A549 (cell line): ENCODE measurements at regions not wholly inside any gene's neighbourhood (a gene's known extent, or its start where the extent isn't known, plus 50 kb on each side); places are given as distances from the start of the nearest gene placed in this dataset.

Experiments
- ATAC-seq, 2 experiments: fragments of 200-7000 bp in 1 of 2; fragments of >200 bp in 1 of 2; cut with Nextera tagmentation in 1 of 2; cut with Tn5 transposase in 1 of 2; 3 replicates each; pipeline versions ENCODE4 v1.8.0 to v1.9.1; 2018 to 2020; ENCODE audit warnings: mild to moderate bottlenecking in 1 of 2, moderate library complexity in 1 of 2
- CTCF ChIA-PET: fragments of 300-600 bp; sonication (Branson Sonifier 250); formaldehyde crosslinking; extraction: SDS; loops from one replicate; lab custom pipeline; 2021; ENCODE audit warnings: antibody characterized with exemption, inconsistent platforms; lab: Yijun Ruan, JAX
- POLR2A ChIA-PET: fragments of 350-600 bp; formaldehyde crosslinking; extraction: SDS; loops from one replicate; lab custom pipeline; 2021; ENCODE audit warnings: antibody characterized with exemption, inconsistent platforms; lab: Yijun Ruan, JAX
- DNase-seq, 2 experiments: peaks; one replicate each; pipeline versions ENCODE4 v3.0.0 to v3.0.0-alpha.2; 2011 to 2016; ENCODE audit warnings: low read depth in 1 of 2, low spot score in 1 of 2
- FAIRE-seq: peaks from 2 replicates; lab custom pipeline; 2011; peaks lifted over from hg19 to GRCh38; lab: Jason Lieb, UNC
- H3K27ac ChIP-seq, 2 experiments: fragments of >200 bp; sonication (Bioruptor Twin); formaldehyde crosslinking; 3 replicates each; pipeline ENCODE4 v1.5.1; 2016 to 2017
- H3K4me1 ChIP-seq: fragments of >200 bp; sonication (Bioruptor Twin); formaldehyde crosslinking; 3 replicates; pipeline ENCODE4 v1.6.1; 2016
- H3K4me2 ChIP-seq: fragments of >200 bp; sonication (Bioruptor Twin); formaldehyde crosslinking; 3 replicates; pipeline ENCODE4 v1.6.1; 2016
- H3K4me3 ChIP-seq: fragments of >200 bp; sonication (Bioruptor Twin); formaldehyde crosslinking; 3 replicates; pipeline ENCODE4 v1.5.1; 2016
- H3K9me3 ChIP-seq: fragments of >200 bp; sonication (Bioruptor Twin); formaldehyde crosslinking; 3 replicates; pipeline ENCODE4 v1.6.1; 2016
- BCL3 ChIP-seq: fragments of >200 bp; sonication (Bioruptor Twin); formaldehyde crosslinking; IDR thresholded peaks from 3 replicates; pipeline ENCODE4 v1.6.1; 2016
- BHLHE40 ChIP-seq: IDR thresholded peaks from 2 replicates; pipeline ENCODE4 v1.6.1; 2012; ENCODE audit warnings: low read depth, low read length, inconsistent platforms
- CBX2 ChIP-seq: fragments of 200-600 bp; sonication (generic); IDR thresholded peaks from 2 replicates; pipeline ENCODE4 v1.6.1; 2016; ENCODE audit warnings: low read depth, mild to moderate bottlenecking, borderline replicate concordance
- CEBPB ChIP-seq, 2 experiments: fragments of >200 bp in 1 of 2; sonication (Bioruptor Twin) in 1 of 2; formaldehyde crosslinking in 1 of 2; IDR thresholded peaks; 2 replicates each; pipeline ENCODE4 v1.6.1; 2012 to 2016
- CHD4 ChIP-seq: fragments of 200-600 bp; sonication (generic); IDR thresholded peaks from 2 replicates; pipeline ENCODE4 v1.6.1; 2016; ENCODE audit warnings: antibody characterized with exemption, mild to moderate bottlenecking, borderline replicate concordance
- CTCF ChIP-seq: fragments of >200 bp; sonication (Bioruptor Twin); formaldehyde crosslinking; IDR thresholded peaks from 3 replicates; pipeline ENCODE4 v1.5.1; 2016
- EHMT2 ChIP-seq: fragments of 200-600 bp; sonication (generic); IDR thresholded peaks from 2 replicates; pipeline ENCODE4 v1.6.1; 2016; ENCODE audit warnings: antibody characterized with exemption, low read depth, mild to moderate bottlenecking, moderate library complexity
- EP300 ChIP-seq, 2 experiments: fragments of >200 bp; sonication (Bioruptor Twin); formaldehyde crosslinking; IDR thresholded peaks; 2 replicates in 1 of 2; 3 replicates in 1 of 2; pipeline ENCODE4 v1.6.1; 2016 to 2017
- FOSL2 ChIP-seq, 2 experiments: fragments of 450-650 bp in 1 of 2; fragments of >200 bp in 1 of 2; sonication (Bioruptor Twin) in 1 of 2; formaldehyde crosslinking; IDR thresholded peaks; 2 replicates each; pipeline versions ENCODE4 v1.5.0 to v1.6.1; 2016 to 2020; ENCODE audit warnings: mild to moderate bottlenecking in 1 of 2, moderate library complexity in 1 of 2
- GATA3 ChIP-seq: IDR thresholded peaks from 2 replicates; pipeline ENCODE4 v1.6.1; 2012; ENCODE audit warnings: borderline replicate concordance
- HDAC2 ChIP-seq: fragments of 200-600 bp; sonication (generic); IDR thresholded peaks from 2 replicates; pipeline ENCODE4 v1.6.1; 2016
- HMGXB4 ChIP-seq: fragments of 250-450 bp; sonication (Bioruptor Pico); IDR thresholded peaks from 2 replicates; pipeline ENCODE4 v1.5.0; 2021; ENCODE audit warnings: mild to moderate bottlenecking, moderate library complexity, borderline replicate concordance
- JUN ChIP-seq, 2 experiments: fragments of >200 bp; sonication (Bioruptor Twin); formaldehyde crosslinking; IDR thresholded peaks; 2 replicates in 1 of 2; 3 replicates in 1 of 2; pipeline ENCODE4 v1.6.1; 2016 to 2017
- PHF8 ChIP-seq: fragments of 200-600 bp; sonication (generic); IDR thresholded peaks from 2 replicates; pipeline ENCODE4 v1.6.1; 2016; ENCODE audit warnings: low read depth, mild to moderate bottlenecking, antibody characterized with exemption, moderate library complexity, borderline replicate concordance
- RARB ChIP-seq: fragments of 250-450 bp; sonication (Bioruptor Pico); IDR thresholded peaks from 2 replicates; pipeline ENCODE4 v1.8.0; 2021; ENCODE audit warnings: mild to moderate bottlenecking, moderate library complexity
- RCOR1 ChIP-seq: fragments of 150-350 bp; IDR thresholded peaks from 2 replicates; pipeline ENCODE4 v1.6.1; 2014; ENCODE audit warnings: antibody characterized with exemption, low read length, low read depth
- RFX5 ChIP-seq: fragments of 450-650 bp; IDR thresholded peaks from 2 replicates; pipeline ENCODE4 v1.7.1; 2014; ENCODE audit warnings: antibody characterized with exemption, mild to moderate bottlenecking, moderate library complexity
- SMC3 ChIP-seq: fragments of >200 bp; sonication (Bioruptor Twin); formaldehyde crosslinking; IDR thresholded peaks from 3 replicates; pipeline ENCODE4 v1.6.1; 2018; ENCODE audit warnings: inconsistent platforms
- TP53 ChIP-seq: fragments of 250-450 bp; sonication (Bioruptor Pico); IDR thresholded peaks from 2 replicates; pipeline ENCODE4 v1.5.0; 2021; ENCODE audit warnings: mild to moderate bottlenecking, moderate library complexity
- USF2 ChIP-seq: fragments of 450-650 bp; IDR thresholded peaks from 2 replicates; pipeline ENCODE4 v1.6.1; 2014; ENCODE audit warnings: antibody characterized with exemption
- WGBS: methylation state at CpG from one replicate; pipeline ENCODE4 v1.1.6; 2017; ENCODE audit errors: missing lambda C conversion rate; 5-methylcytosine and 5-hydroxymethylcytosine counted together
- TF ChIP-seq, protein P1 (sequence below): fragments of >200 bp; sonication (Bioruptor Twin); formaldehyde crosslinking; IDR thresholded peaks from 2 replicates; pipeline ENCODE4 v1.6.1; 2016

- no peak for FAIRE-seq
- H3K4me3 ChIP-seq: no peak overlapping the region
- ChIA-PET POLR2A (no interaction called here), CTCF (interaction anchor here (0.8 kb wide), 1 partner anchor 43 kb away, joined by 3 read pairs; no protein-coding TSS in a partner anchor)
- ATAC-seq: no peak
- H3K9me3 ChIP-seq: no peaks in the 10 kb centered on the region; the same call in 2 of the 3 replicates
- H3K4me1 ChIP-seq: no peaks in the 10 kb centered on the region
- H3K27ac ChIP-seq: no peak overlapping the region
- no peak for DNase-seq
- TF ChIP-seq HDAC2: no peak
- TF ChIP-seq CBX2: no peak
- TF ChIP-seq HMGXB4 (CRISPR knock-in tag): no peak
- no peak for TF ChIP-seq PHF8
- TF ChIP-seq EHMT2: no peak
- TF ChIP-seq RCOR1: no peak
- no peak for TF ChIP-seq JUN (IDR thresholded peaks at IDR 0.05)
- TF ChIP-seq CTCF: no peak
- H3K4me2 ChIP-seq: no peak overlapping the region
- WGBS: 37% methylated on average over 7 of the region's 7 CpGs
These were observed 179.3 kb upstream of the MGAT5 start for GRCh38 chr2:134074619-134075018.

GRCh38 chr2:134075204-134075603, 178.7 kb upstream of the MGAT5 start:
- no peak for ATAC-seq
- Histone ChIP-seq H3K4me3 (no peak overlapping the region), H3K9me3 (no peaks in the 10 kb centered on the region)
- DNase-seq: no peak
- 56% methylated on average over 4 of the region's 4 CpGs for WGBS
- no peak for TF ChIP-seq CEBPB (IDR thresholded peaks at IDR 0.05)
- TF ChIP-seq, protein P1, sequence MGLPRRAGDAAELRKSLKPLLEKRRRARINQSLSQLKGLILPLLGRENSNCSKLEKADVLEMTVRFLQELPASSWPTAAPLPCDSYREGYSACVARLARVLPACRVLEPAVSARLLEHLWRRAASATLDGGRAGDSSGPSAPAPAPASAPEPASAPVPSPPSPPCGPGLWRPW: no peak
- TF ChIP-seq USF2: no peak
- no peak for TF ChIP-seq RFX5
- no peak for TF ChIP-seq RARB (CRISPR knock-in tag)
- no peak for TF ChIP-seq EHMT2
- no peak for TF ChIP-seq BHLHE40
- no peak for TF ChIP-seq EP300 (IDR thresholded peaks at IDR 0.05)
- TF ChIP-seq CHD4: no peak
- TF ChIP-seq GATA3: no peak
- no peak for TF ChIP-seq TP53
- TF ChIP-seq SMC3: no peak
- TF ChIP-seq BCL3: no peak
- no peak for TF ChIP-seq FOSL2 (IDR thresholded peaks at IDR 0.05)
- no peak for TF ChIP-seq FOSL2 (CRISPR knock-in tag; IDR thresholded peaks at IDR 0.05)
- TF ChIP-seq, all 56 proteins: peak for 0
- H3K27ac ChIP-seq: no peak overlapping the region
- no peaks in the 10 kb centered on the region for H3K4me1 ChIP-seq
- CTCF ChIA-PET: no interaction called here
- FAIRE-seq: no peak
- POLR2A ChIA-PET: no interaction called here
- no peak overlapping the region for H3K4me2 ChIP-seq
